ENCODE measurements at regions not wholly inside any gene's neighbourhood (a gene's known extent, or its start where the extent isn't known, plus 50 kb on each side); places are given as distances from the start of the nearest gene placed in this dataset.

- TF ChIP-seq YY1 (IDR thresholded peaks at IDR 0.05; ENCODE audit: insufficient read depth, insufficient read length): no peak
- no peak for TF ChIP-seq SUZ12 (IDR thresholded peaks at IDR 0.05; ENCODE audit: extremely low read depth, insufficient read depth, insufficient read length)
Observed at GRCh38 chr19:31903979-31904378, 441.4 kb upstream of the ZNF507 start.
